Activated CD4-positive, alpha-beta T cell treated with anti-CD3 and anti-CD28 coated beads, Interleukin-2, amount 10 ng/mL, durations not matched to agents 7 days and 5 days (primary cell): ENCODE measurements at regions not wholly inside any gene's neighbourhood (a gene's known extent, or its start where the extent isn't known, plus 50 kb on each side); places are given as distances from the start of the nearest gene placed in this dataset.

Experiments
- CTCF ChIA-PET: fragments of 350-600 bp; sonication (Branson Sonifier 250); formaldehyde crosslinking; loops from one replicate; lab custom pipeline; 2021; ENCODE audit warnings: antibody characterized with exemption; lab: Charles Lee
- POLR2A ChIA-PET: fragments of 350-600 bp; sonication (Branson Sonifier 250); formaldehyde crosslinking; loops from one replicate; lab custom pipeline; 2021; ENCODE audit warnings: antibody characterized with exemption; lab: Charles Lee
- DNase-seq: peaks from one replicate; pipeline ENCODE4 v3.0.0-alpha.2; 2020
- H3K27ac Mint-ChIP-seq: one replicate; pipeline ENCODE4 v1.8.0; 2021; ENCODE audit warnings: mild to moderate bottlenecking, moderate library complexity, mixed read lengths
- H3K27me3 Mint-ChIP-seq: one replicate; pipeline ENCODE4 v1.8.0; 2021; ENCODE audit warnings: mixed read lengths
- H3K36me3 Mint-ChIP-seq: one replicate; pipeline ENCODE4 v1.8.0; 2021; ENCODE audit warnings: low read depth, mixed read lengths
- H3K4me1 Mint-ChIP-seq: one replicate; pipeline ENCODE4 v1.8.0; 2021; ENCODE audit warnings: mixed read lengths
- H3K4me3 Mint-ChIP-seq: one replicate; pipeline ENCODE4 v1.8.0; 2021; ENCODE audit warnings: mild to moderate bottlenecking, moderate library complexity, mixed read lengths
- H3K9me3 Mint-ChIP-seq: one replicate; pipeline ENCODE4 v1.8.0; 2021; ENCODE audit warnings: mixed read lengths

- POLR2A ChIA-PET = no interaction called here
- Mint-ChIP-seq H3K4me1 (peaks cover 6% of the 10 kb centered on the region), H3K27me3 (no peaks in the 10 kb centered on the region), H3K9me3 (no peaks in the 10 kb centered on the region), H3K4me3 (no peak overlapping the region), H3K36me3 (no peaks in the 10 kb centered on the region), H3K27ac (no peak overlapping the region)
- no peak for DNase-seq
- CTCF ChIA-PET = no interaction called here
These were observed 51.9 kb upstream of the TMEM163 start for GRCh38 chr2:134770702-134771101.

DNA sequence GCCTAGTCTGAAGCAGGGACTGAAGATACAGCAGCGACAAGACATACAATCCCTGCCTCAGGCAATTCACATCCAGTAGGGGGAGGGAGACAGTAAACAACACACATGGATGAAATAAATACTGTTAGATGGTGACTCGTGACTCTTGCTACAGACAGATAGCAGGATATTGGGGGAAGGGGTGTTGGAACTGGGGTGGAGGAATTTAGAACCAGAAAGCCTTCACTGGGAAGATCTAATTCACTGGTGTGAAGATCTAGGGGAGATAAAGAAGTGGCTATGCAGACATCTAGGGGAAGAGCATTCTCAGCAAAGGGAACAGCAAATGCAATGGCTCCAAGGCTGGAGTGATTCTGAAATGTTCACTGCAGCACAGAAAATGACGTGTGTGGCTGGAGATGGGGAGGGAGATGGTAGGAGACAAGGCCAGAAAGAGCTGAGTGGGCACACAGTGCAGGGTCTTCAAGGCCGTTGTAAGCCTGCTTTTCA lies 52.6 kb upstream of the TMEM163 start:
- POLR2A ChIA-PET = no interaction called here
- no peaks in the 10 kb centered on the region for H3K36me3 Mint-ChIP-seq
- H3K4me1 Mint-ChIP-seq = peaks cover 6% of the 10 kb centered on the region
- CTCF ChIA-PET = no interaction called here
- no peak for DNase-seq
- H3K27ac Mint-ChIP-seq = no peak overlapping the region
- no peak overlapping the region for H3K4me3 Mint-ChIP-seq
- no peaks in the 10 kb centered on the region for H3K27me3 Mint-ChIP-seq
- no peaks in the 10 kb centered on the region for H3K9me3 Mint-ChIP-seq

- DNase-seq = no peak
- peaks cover 6% of the 10 kb centered on the region for H3K4me1 Mint-ChIP-seq
- H3K36me3 Mint-ChIP-seq = no peaks in the 10 kb centered on the region
- H3K9me3 Mint-ChIP-seq = no peaks in the 10 kb centered on the region
- no peak overlapping the region for H3K27ac Mint-ChIP-seq
- no peaks in the 10 kb centered on the region for H3K27me3 Mint-ChIP-seq
- no peak overlapping the region for H3K4me3 Mint-ChIP-seq
- ChIA-PET CTCF (no interaction called here), POLR2A (no interaction called here)
These were observed 53.8 kb upstream of the TMEM163 start for GRCh38 chr2:134772493-134773169.

DNA sequence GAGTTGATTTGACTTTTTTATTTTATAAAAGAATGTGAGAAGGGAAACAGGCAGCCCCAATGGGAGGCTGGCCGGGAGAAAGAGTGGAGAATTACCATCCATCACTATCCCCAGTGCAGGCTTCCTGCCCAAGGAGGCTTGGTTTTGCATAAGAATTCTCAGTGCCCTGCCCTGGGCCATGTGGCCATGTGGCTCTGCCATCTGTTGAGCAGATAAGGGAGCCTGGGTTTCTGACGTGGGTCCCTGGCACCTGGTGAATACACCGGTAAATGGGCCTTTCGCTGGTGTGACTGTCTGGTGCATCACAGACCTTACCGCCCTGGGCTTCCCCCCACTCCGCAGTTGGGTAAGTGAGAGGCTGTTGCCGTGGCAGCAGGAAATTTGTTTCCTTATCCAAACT lies 54.5 kb upstream of the TMEM163 start:
- POLR2A ChIA-PET = no interaction called here
- CTCF ChIA-PET = no interaction called here
- Mint-ChIP-seq H3K4me3 (no peak overlapping the region), H3K9me3 (no peaks in the 10 kb centered on the region), H3K4me1 (peaks cover 6% of the 10 kb centered on the region), H3K36me3 (no peaks in the 10 kb centered on the region), H3K27me3 (no peaks in the 10 kb centered on the region), H3K27ac (no peak overlapping the region)
- no peak for DNase-seq

- no peaks in the 10 kb centered on the region for H3K9me3 Mint-ChIP-seq
- no peaks in the 10 kb centered on the region for H3K27me3 Mint-ChIP-seq
- no peaks in the 10 kb centered on the region for H3K36me3 Mint-ChIP-seq
- CTCF ChIA-PET = interaction anchor here (0.7 kb wide), 1 partner anchor 7 kb away, joined by 3 read pairs; no protein-coding TSS in a partner anchor
- H3K4me1 Mint-ChIP-seq = peaks cover 6% of the 10 kb centered on the region
- no peak overlapping the region for H3K4me3 Mint-ChIP-seq
- POLR2A ChIA-PET = no interaction called here
- DNase-seq = no peak
- no peak overlapping the region for H3K27ac Mint-ChIP-seq
These were observed 55.3 kb upstream of the TMEM163 start for GRCh38 chr2:134773759-134774742.

DNA sequence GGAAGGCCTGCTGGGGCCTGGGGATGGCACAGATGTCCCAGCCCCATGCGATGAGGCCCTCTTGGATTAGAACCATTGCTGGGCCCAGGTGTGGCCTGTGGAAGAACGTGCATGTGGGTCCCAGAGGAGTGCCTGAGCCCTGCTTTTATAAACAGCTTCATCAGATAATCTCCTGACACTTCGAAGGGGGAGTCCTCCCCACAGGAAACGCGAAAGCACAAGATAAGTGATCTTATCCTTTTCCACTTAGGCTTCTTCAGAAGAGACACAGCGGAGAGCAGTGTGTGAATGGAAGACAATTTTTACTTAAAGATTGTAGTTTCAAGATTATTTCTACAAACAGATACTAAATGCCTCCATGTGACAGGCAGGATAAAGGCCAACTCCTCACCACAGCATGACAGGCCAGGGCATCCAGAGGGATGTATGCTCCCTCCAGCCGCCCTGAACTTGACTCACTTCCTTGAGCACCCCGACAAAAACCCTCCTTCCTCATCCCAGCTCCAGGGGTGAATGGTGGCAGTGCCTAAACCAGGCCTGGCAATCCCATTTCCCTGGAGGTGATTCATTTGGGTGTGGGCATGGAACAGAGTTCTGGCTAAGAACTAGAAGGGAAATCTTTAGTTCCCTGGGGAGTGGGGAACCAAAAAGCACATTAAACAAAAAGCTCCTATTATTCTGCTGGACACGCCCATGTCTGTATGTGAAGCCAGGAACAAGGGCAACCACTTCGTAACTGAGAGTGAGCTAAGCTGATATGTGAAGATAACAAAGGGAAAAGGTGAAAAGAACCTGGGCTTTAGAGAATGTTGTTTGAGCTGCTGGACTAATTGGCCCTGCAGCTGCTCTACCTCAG lies 56.2 kb upstream of the TMEM163 start:
- DNase-seq = no peak
- ChIA-PET CTCF (interaction anchor here (0.7 kb wide), 1 partner anchor 8 kb away, joined by 3 read pairs; no protein-coding TSS in a partner anchor), POLR2A (no interaction called here)
- H3K4me1 Mint-ChIP-seq = peaks cover 6% of the 10 kb centered on the region
- no peak overlapping the region for H3K27ac Mint-ChIP-seq
- H3K27me3 Mint-ChIP-seq = no peaks in the 10 kb centered on the region
- no peak overlapping the region for H3K4me3 Mint-ChIP-seq
- no peaks in the 10 kb centered on the region for H3K36me3 Mint-ChIP-seq
- no peaks in the 10 kb centered on the region for H3K9me3 Mint-ChIP-seq

DNA sequence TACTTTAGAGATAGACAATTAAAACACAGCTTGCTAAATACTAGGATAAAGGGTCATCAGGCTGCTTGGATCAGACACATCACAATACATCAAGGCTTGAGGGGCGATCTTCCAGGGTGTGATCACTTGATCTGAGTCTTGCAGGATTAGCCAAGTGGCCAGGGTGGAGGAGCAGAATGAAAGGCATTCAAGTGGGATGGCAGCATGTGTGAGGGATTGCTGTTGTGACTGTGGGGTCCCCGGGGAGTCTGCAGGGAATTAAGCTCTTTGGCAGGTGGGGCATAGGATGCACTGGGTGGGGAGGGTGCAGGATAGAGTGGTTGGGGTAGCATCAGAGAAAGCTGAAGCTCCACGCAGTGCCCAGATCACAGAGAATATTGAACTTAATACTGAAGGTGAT lies 58.0 kb upstream of the TMEM163 start:
- H3K27ac Mint-ChIP-seq = no peak overlapping the region
- no peak overlapping the region for H3K4me3 Mint-ChIP-seq
- ChIA-PET CTCF (interaction anchor here (1.1 kb wide), 1 partner anchor 38 kb away, joined by 3 read pairs; no protein-coding TSS in a partner anchor), POLR2A (no interaction called here)
- H3K27me3 Mint-ChIP-seq = peaks cover 2% of the 10 kb centered on the region
- DNase-seq = no peak
- H3K9me3 Mint-ChIP-seq = no peaks in the 10 kb centered on the region
- H3K36me3 Mint-ChIP-seq = no peaks in the 10 kb centered on the region
- H3K4me1 Mint-ChIP-seq = peaks cover 11% of the 10 kb centered on the region

DNA sequence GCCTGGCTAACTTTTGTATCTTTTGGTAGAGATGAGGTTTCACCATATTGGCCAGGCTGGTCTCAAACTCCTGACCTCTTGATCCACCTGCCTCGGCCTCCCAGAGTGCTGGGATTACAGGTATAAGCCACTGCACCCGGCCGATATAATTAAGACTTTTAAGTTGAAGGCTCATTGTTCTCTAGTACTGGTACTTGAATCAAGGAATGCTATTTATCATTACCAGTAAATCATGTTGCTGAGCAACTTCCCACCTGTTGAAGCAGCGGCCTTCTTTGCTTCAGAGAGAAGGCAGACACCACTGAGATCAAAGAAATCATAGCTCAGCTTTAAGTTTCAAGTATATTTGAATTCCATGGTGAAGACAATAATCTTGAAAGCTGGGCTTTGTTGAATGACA lies 58.8 kb upstream of the TMEM163 start:
- no peaks in the 10 kb centered on the region for H3K9me3 Mint-ChIP-seq
- no peak overlapping the region for H3K27ac Mint-ChIP-seq
- H3K4me3 Mint-ChIP-seq = no peak overlapping the region
- no peak for DNase-seq
- H3K27me3 Mint-ChIP-seq = peaks cover 2% of the 10 kb centered on the region
- H3K4me1 Mint-ChIP-seq = peaks cover 11% of the 10 kb centered on the region
- H3K36me3 Mint-ChIP-seq = no peaks in the 10 kb centered on the region
- ChIA-PET CTCF (no interaction called here), POLR2A (interaction anchor here (0.7 kb wide), 1 partner anchor 835 kb away, joined by 4 read pairs; no protein-coding TSS in a partner anchor)

GRCh38 chr2:134778372-134778771 lies 59.6 kb upstream of the TMEM163 start:
- Mint-ChIP-seq H3K27me3 (peaks cover 2% of the 10 kb centered on the region), H3K9me3 (no peaks in the 10 kb centered on the region), H3K4me3 (no peak overlapping the region), H3K36me3 (no peaks in the 10 kb centered on the region), H3K27ac (no peak overlapping the region), H3K4me1 (peaks cover 11% of the 10 kb centered on the region)
- DNase-seq = no peak
- ChIA-PET POLR2A (no interaction called here), CTCF (no interaction called here)

DNA sequence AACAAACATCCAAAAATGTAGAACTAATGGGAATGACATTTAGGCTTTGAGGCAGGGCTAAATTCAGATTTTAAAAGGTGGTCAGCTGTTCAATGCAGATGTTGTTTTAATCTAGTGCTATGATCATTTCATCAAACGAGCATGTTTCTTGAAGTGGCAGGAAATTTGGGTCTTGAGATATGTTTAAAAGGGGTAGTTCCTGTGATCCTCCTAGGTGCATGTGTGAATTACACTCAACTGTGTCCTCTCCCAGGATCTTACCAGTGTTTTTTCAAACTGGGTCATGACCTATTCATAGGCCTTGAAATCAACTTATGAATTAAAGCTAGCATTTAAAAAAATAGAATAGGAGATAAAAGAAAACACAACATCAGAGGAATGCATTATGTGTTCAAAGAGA lies 57.4 kb upstream of the ACMSD start:
- Mint-ChIP-seq H3K27ac (no peak overlapping the region), H3K36me3 (no peaks in the 10 kb centered on the region), H3K9me3 (no peaks in the 10 kb centered on the region), H3K4me1 (peaks cover 5% of the 10 kb centered on the region), H3K4me3 (no peak overlapping the region), H3K27me3 (peaks cover 2% of the 10 kb centered on the region)
- DNase-seq = no peak
- POLR2A ChIA-PET = no interaction called here
- CTCF ChIA-PET = no interaction called here

DNA sequence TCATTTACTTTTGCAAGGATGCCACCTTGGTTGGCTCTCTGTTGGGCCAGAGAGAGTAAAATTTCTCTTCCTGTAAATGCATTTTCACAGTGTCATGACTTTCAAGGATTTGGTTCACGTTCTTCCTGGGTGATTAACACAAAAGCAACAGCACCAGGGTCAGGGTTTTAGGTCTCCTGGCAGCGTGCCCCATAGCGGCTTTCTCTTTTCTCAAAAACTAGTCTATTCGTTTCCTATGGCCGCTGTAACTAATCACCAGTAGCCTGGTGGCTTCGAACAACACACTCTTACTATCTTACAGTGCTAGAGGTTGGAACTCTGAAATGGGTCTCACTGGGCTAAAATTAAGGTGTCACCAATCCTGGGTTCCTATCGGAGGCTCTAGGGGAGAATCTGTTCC lies 56.3 kb upstream of the ACMSD start:
- ChIA-PET CTCF (no interaction called here), POLR2A (no interaction called here)
- H3K4me1 Mint-ChIP-seq = peaks cover 5% of the 10 kb centered on the region
- DNase-seq = no peak
- no peaks in the 10 kb centered on the region for H3K9me3 Mint-ChIP-seq
- no peaks in the 10 kb centered on the region for H3K36me3 Mint-ChIP-seq
- H3K27ac Mint-ChIP-seq = no peak overlapping the region
- no peak overlapping the region for H3K4me3 Mint-ChIP-seq
- H3K27me3 Mint-ChIP-seq = peaks cover 2% of the 10 kb centered on the region

DNA sequence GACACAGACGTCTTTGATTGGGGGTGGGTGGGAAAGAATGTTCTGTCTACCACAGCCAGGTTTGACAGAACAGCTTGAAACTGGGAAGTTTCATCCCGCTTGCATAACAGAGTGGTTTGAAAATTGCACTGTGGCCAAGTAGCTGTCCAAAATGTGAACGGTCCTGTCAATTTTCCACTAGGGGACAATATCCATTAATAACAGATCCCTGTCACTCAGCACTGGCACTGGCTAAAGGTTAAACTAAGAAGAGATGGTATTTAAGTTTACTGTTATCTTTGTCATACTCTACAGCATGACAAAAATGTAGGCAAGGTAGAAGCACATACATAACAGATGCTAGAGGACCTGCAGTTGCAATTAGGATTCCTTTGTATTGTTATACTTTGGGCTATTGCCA lies 55.6 kb upstream of the ACMSD start:
- DNase-seq = peak; percentile 22
- H3K4me1 Mint-ChIP-seq = peaks cover 5% of the 10 kb centered on the region
- H3K9me3 Mint-ChIP-seq = no peaks in the 10 kb centered on the region
- ChIA-PET POLR2A (no interaction called here), CTCF (interaction anchor here (0.6 kb wide), 1 partner anchor 577 kb away, joined by 3 read pairs; no protein-coding TSS in a partner anchor)
- H3K27me3 Mint-ChIP-seq = peaks cover 2% of the 10 kb centered on the region
- H3K4me3 Mint-ChIP-seq = no peak overlapping the region
- no peak overlapping the region for H3K27ac Mint-ChIP-seq
- no peaks in the 10 kb centered on the region for H3K36me3 Mint-ChIP-seq
